Activated naive CD4-positive, alpha-beta T cell treated with anti-CD3 and anti-CD28 coated beads, Interleukin-2, amount 10 ng/mL, durations not matched to agents 7 days and 5 days (primary cell): ENCODE measurements at regions not wholly inside any gene's neighbourhood (a gene's known extent, or its start where the extent isn't known, plus 50 kb on each side); places are given as distances from the start of the nearest gene placed in this dataset.
"Not testable (repeated sequence)": the region's sequence is repeated elsewhere in the genome, so short reads cannot be mapped to it uniquely, and the experiment has no call there.

Source experiments
- CTCF ChIA-PET: fragments of 350-600 bp; sonication (Branson Sonifier 250); formaldehyde crosslinking; loops from one replicate; lab custom pipeline; 2021; ENCODE audit warnings: antibody characterized with exemption; lab: Charles Lee
- DNase-seq: peaks from one replicate; pipeline ENCODE4 v3.0.0-alpha.2; 2020
- H3K27ac Mint-ChIP-seq: one replicate; pipeline ENCODE4 v1.8.0; 2021; ENCODE audit warnings: mild to moderate bottlenecking, moderate library complexity, mixed read lengths
- H3K27me3 Mint-ChIP-seq: one replicate; pipeline ENCODE4 v1.8.0; 2021; ENCODE audit warnings: mild to moderate bottlenecking, mixed read lengths
- H3K36me3 Mint-ChIP-seq: one replicate; pipeline ENCODE4 v1.8.0; 2021; ENCODE audit warnings: mixed read lengths
- H3K4me1 Mint-ChIP-seq: one replicate; pipeline ENCODE4 v1.8.0; 2021; ENCODE audit warnings: mixed read lengths
- H3K4me3 Mint-ChIP-seq: one replicate; pipeline ENCODE4 v1.8.0; 2021; ENCODE audit warnings: mild to moderate bottlenecking, moderate library complexity, mixed read lengths
- H3K9me3 Mint-ChIP-seq: one replicate; pipeline ENCODE4 v1.8.0; 2021; ENCODE audit warnings: mixed read lengths

DNA sequence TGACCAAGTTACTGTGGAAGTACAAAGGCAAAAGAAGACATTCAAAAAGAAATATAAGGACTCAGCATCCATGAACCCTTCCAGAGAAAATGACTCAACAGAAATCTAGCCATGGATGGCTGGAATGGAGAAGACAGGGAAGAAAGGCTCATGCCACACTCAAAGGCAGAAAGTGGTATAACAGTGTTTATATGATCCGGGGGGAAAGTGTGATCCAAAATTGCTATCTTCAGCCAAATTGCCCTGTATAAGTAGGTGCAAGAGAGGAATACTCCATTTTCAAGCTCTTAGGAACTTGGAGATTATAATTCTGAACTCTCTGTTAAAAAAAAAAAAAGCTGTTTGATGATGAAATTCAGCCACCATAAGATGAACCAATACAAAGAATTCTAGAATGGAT lies 81.8 kb upstream of the TENM4 start:
- no peak overlapping the region for H3K27ac Mint-ChIP-seq
- CTCF ChIA-PET = no interaction called here
- H3K27me3 Mint-ChIP-seq = no peaks in the 10 kb centered on the region

DNA sequence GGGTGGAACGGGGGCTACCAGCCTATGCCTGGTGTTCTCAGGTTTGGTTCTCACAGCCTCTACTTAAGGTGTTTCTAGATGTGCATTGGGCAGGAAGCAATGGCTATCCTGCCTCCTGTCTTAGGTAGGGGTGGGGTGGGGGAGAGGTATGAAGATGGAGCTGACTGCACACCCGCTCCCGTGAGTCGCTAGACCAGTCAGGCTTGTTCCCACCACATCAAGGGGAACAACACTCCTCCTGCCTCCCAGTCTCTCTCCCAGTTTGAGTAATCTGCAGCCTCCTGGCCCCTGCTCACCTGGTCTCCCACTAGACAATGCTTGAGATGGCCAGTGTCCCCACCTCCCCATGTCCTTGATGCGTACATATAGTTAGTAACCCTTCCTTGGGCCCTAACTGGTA lies 79.3 kb upstream of the TENM4 start:
- CTCF ChIA-PET = no interaction called here
- Mint-ChIP-seq H3K27ac (no peak overlapping the region), H3K36me3 (no peaks in the 10 kb centered on the region), H3K27me3 (no peaks in the 10 kb centered on the region), H3K9me3 (peaks cover 8% of the 10 kb centered on the region), H3K4me1 (no peaks in the 10 kb centered on the region), H3K4me3 (no peak overlapping the region)
- no peak for DNase-seq

More for the DNA sequence above, 81.8 kb upstream of the TENM4 start:
- Mint-ChIP-seq H3K9me3 (peaks cover 8% of the 10 kb centered on the region), H3K4me3 (no peak overlapping the region), H3K4me1 (no peaks in the 10 kb centered on the region), H3K36me3 (no peaks in the 10 kb centered on the region)
- DNase-seq = no peak

DNA sequence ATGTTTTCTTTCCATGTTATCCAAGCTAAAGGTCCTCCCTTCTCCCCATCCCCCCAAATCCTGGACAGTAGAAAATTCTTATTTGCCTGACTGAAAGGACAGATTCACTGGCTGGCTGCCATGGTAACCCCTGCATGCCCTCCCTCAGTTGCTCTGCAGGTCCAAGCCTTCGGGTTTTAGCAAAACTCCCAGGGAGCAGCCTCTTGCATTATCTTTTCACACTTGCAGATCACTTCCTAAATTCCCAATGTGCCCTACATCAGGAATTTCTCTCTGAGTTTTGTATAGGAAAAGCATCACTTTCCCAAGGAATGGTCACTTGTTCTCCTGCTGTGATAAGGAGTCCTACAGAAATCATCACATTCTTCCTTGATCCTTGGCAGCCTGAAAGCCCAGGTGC lies 75.0 kb upstream of the TENM4 start:
- no peaks in the 10 kb centered on the region for H3K36me3 Mint-ChIP-seq
- no peak for DNase-seq
- H3K27ac Mint-ChIP-seq = no peak overlapping the region
- H3K9me3 Mint-ChIP-seq = peaks cover 2% of the 10 kb centered on the region
- CTCF ChIA-PET = no interaction called here
- no peaks in the 10 kb centered on the region for H3K27me3 Mint-ChIP-seq
- no peak overlapping the region for H3K4me3 Mint-ChIP-seq
- no peaks in the 10 kb centered on the region for H3K4me1 Mint-ChIP-seq

DNA sequence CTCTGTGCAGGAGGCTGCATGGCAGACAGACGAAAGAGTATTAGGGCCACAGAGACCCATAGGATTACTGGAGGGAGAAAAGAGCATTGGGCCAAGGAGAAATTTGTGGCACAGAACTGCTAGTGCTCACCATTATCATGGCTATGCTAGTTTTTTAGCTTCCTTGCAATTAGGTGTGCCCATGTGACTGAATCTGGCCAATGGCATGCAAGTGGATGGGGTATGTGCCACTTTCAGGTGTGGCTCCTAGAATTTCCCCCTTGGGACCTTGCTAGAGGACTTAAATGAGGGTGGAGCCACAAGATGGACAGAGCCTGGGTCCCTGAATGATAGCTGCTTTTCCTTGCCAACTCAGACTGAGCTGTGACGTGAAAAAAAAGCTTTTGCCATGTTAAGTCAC lies 73.9 kb upstream of the TENM4 start:
- CTCF ChIA-PET = no interaction called here
- H3K9me3 Mint-ChIP-seq = peaks cover under 1% of the 10 kb centered on the region
- H3K27me3 Mint-ChIP-seq = no peaks in the 10 kb centered on the region
- no peak for DNase-seq
- H3K4me3 Mint-ChIP-seq = no peak overlapping the region
- H3K36me3 Mint-ChIP-seq = no peaks in the 10 kb centered on the region
- H3K4me1 Mint-ChIP-seq = no peaks in the 10 kb centered on the region
- no peak overlapping the region for H3K27ac Mint-ChIP-seq

DNA sequence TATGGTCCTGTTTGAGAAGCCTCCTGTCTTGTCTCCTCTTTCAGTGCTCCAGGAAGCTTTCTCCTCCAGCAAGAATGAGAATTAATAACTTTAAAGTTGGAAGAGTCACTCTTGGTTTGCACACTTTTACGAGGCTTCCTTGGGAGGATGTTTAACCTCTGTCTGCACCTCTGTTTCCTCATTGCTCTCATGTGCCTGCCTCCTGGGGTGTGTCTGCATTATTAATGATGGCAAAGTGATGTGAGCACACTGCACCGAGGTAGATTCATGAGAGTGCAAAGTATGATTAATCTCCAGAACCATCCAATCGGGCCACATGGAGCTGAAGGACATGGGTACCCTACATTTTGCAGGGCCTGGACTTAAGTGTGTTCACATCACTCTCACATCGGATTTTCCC lies 73.5 kb upstream of the TENM4 start:
- Mint-ChIP-seq H3K4me3 (no peak overlapping the region), H3K9me3 (no peaks in the 10 kb centered on the region), H3K4me1 (no peaks in the 10 kb centered on the region), H3K27me3 (no peaks in the 10 kb centered on the region), H3K27ac (no peak overlapping the region), H3K36me3 (no peaks in the 10 kb centered on the region)
- DNase-seq = no peak
- CTCF ChIA-PET = no interaction called here

DNA sequence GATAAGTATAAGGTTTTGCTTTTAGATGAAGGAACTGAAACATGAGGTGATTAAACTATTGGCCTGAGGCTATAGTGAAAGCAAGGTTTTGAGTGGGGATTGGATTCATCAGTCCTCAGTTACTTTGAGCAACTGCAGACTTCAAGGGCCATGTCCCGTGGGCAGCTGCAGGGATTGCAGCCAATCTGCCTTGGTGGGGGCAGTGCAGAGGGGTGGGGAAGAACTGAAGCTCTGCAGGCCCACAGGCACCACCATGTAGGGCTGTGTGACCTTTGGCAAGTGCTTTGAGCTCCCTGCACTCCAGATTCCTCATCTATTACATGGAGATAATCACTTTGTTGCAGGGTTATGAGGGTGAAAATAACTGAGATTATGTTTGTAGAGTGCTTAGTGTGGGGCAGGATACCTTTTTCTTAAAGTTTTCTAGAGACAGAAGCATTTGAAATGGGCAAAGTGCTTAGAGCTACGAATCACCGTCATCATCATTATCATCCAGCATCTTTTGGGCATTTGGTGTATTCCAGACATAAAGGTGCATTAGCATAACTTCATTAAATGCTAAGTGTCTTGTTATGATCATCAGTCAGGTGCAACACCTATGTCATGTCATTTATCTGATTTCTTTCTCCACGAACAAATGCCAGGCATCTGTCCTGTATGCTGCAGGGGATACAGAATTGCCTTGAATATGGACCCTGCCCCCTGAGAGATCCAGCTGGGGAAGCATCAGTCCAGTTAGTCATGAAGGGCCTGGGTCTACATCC lies 72.1 kb upstream of the TENM4 start:
- CTCF ChIA-PET = no interaction called here
- no peaks in the 10 kb centered on the region for H3K36me3 Mint-ChIP-seq
- no peak overlapping the region for H3K4me3 Mint-ChIP-seq
- no peaks in the 10 kb centered on the region for H3K27me3 Mint-ChIP-seq
- no peaks in the 10 kb centered on the region for H3K4me1 Mint-ChIP-seq
- no peak overlapping the region for H3K27ac Mint-ChIP-seq
- DNase-seq = no peak
- H3K9me3 Mint-ChIP-seq = no peaks in the 10 kb centered on the region

DNA sequence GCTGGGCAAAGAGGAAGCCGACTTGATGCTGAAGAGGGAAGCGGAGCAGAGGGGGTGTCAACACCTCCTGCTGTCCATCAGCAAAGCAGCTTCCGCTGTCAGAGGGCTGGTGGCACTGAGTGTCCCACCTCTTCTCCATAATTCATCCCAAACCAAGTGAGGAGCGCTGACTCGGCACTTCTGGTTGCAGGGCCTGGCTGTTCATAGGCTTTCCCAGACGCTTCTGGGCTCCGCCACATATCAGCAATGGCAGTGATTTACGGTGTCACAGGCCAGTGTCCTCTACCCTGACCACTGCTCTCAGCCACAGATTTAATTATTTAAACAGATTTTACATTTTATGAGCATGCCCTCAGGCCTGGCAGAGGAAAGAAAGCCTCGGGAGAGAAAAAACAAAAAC lies 70.1 kb upstream of the TENM4 start:
- H3K9me3 Mint-ChIP-seq = no peaks in the 10 kb centered on the region
- CTCF ChIA-PET = no interaction called here

DNA sequence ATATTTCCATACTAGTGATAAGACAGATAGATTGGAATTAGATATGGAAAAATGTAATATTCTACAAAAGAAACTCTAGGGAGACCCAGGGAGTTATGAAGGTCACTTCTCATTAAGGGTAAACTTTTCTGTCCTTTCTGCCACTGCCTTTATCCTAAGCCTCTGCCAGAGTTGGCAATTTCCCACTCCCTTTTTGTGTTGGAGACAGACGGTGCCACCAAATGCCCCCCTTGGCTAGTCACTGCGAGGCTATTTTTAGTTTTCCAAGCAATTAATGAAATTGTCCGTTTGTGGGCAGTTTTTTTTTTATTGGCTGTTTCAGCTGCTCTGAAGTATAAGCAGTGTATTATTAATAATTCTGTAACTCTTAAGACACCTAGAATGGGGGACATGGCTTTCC lies 67.6 kb upstream of the TENM4 start:
- Mint-ChIP-seq H3K9me3 (no peaks in the 10 kb centered on the region), H3K36me3 (no peaks in the 10 kb centered on the region), H3K27ac (no peak overlapping the region), H3K27me3 (no peaks in the 10 kb centered on the region), H3K4me1 (no peaks in the 10 kb centered on the region), H3K4me3 (no peak overlapping the region)
- CTCF ChIA-PET = no interaction called here
- no peak for DNase-seq

More for the DNA sequence above, 70.1 kb upstream of the TENM4 start:
- no peaks in the 10 kb centered on the region for H3K4me1 Mint-ChIP-seq
- H3K36me3 Mint-ChIP-seq = no peaks in the 10 kb centered on the region
- H3K4me3 Mint-ChIP-seq = no peak overlapping the region
- no peaks in the 10 kb centered on the region for H3K27me3 Mint-ChIP-seq
- H3K27ac Mint-ChIP-seq = no peak overlapping the region
- no peak for DNase-seq

- no peak for DNase-seq
- H3K27me3 Mint-ChIP-seq = no peaks in the 10 kb centered on the region
- no peaks in the 10 kb centered on the region for H3K36me3 Mint-ChIP-seq
- no peaks in the 10 kb centered on the region for H3K4me1 Mint-ChIP-seq
- H3K27ac Mint-ChIP-seq = no peak overlapping the region
- no peaks in the 10 kb centered on the region for H3K9me3 Mint-ChIP-seq
- no peak overlapping the region for H3K4me3 Mint-ChIP-seq
- CTCF ChIA-PET = no interaction called here
These were observed 66.9 kb upstream of the TENM4 start for GRCh38 chr11:79507706-79508105.

- Mint-ChIP-seq H3K27ac (no peak overlapping the region), H3K4me3 (no peak overlapping the region), H3K9me3 (no peaks in the 10 kb centered on the region), H3K4me1 (no peaks in the 10 kb centered on the region), H3K27me3 (no peaks in the 10 kb centered on the region), H3K36me3 (no peaks in the 10 kb centered on the region)
- CTCF ChIA-PET = no interaction called here
- no peak for DNase-seq
These were observed 66.0 kb upstream of the TENM4 start for GRCh38 chr11:79506734-79507344.

- no peak overlapping the region for H3K27ac Mint-ChIP-seq
- no peak overlapping the region for H3K4me3 Mint-ChIP-seq
- H3K36me3 Mint-ChIP-seq = no peaks in the 10 kb centered on the region
- H3K27me3 Mint-ChIP-seq = no peaks in the 10 kb centered on the region
- no peaks in the 10 kb centered on the region for H3K9me3 Mint-ChIP-seq
- CTCF ChIA-PET = no interaction called here
- no peak for DNase-seq
- no peaks in the 10 kb centered on the region for H3K4me1 Mint-ChIP-seq
These were observed 65.3 kb upstream of the TENM4 start for GRCh38 chr11:79506124-79506523.

GRCh38 chr11:79503028-79503427 lies 62.2 kb upstream of the TENM4 start:
- no peaks in the 10 kb centered on the region for H3K27me3 Mint-ChIP-seq
- no peak overlapping the region for H3K4me3 Mint-ChIP-seq
- CTCF ChIA-PET = interaction anchor here (1.2 to 1.5 kb wide), 2 partner anchors 8 to 10 kb away, joined by 3 to 4 read pairs; no protein-coding TSS in a partner anchor
- H3K27ac Mint-ChIP-seq = no peak overlapping the region
- no peaks in the 10 kb centered on the region for H3K4me1 Mint-ChIP-seq
- peaks cover 3% of the 10 kb centered on the region for H3K9me3 Mint-ChIP-seq
- no peaks in the 10 kb centered on the region for H3K36me3 Mint-ChIP-seq
- no peak for DNase-seq

DNA sequence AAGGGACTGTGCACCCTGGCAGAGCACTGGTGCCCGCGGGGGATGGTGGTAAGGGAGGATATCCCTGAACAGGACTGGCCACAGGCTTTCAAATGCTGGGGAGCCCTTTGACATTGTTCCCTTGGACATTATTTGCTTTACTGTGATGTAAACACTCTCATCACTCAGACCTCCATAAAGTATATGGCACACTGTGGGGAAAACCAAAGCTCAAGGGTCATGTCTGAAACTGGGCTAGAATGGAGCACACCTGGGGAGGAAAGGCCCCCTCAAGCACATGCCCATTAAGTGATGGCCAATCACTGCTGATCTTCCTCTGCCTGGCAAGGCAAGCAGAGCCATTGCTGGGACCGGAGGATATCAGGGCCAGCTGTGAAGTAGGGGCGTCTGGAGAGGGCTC lies 60.9 kb upstream of the TENM4 start:
- DNase-seq = no peak
- CTCF ChIA-PET = no interaction called here
- H3K9me3 Mint-ChIP-seq = peaks cover 3% of the 10 kb centered on the region
- no peaks in the 10 kb centered on the region for H3K4me1 Mint-ChIP-seq
- no peaks in the 10 kb centered on the region for H3K36me3 Mint-ChIP-seq
- H3K4me3 Mint-ChIP-seq = no peak overlapping the region
- no peak overlapping the region for H3K27ac Mint-ChIP-seq
- H3K27me3 Mint-ChIP-seq = no peaks in the 10 kb centered on the region

- CTCF ChIA-PET, DNase-seq, H3K4me3 Mint-ChIP-seq, H3K9me3 Mint-ChIP-seq, H3K36me3 Mint-ChIP-seq, H3K27me3 Mint-ChIP-seq, H3K27ac Mint-ChIP-seq, H3K4me1 Mint-ChIP-seq: not testable (repeated sequence)
These were observed 59.1 kb upstream of the TENM4 start for GRCh38 chr11:79499929-79500328.

GRCh38 chr11:79498667-79499066 lies 57.8 kb upstream of the TENM4 start:
- Mint-ChIP-seq H3K27ac (no peak overlapping the region), H3K9me3 (peaks cover 3% of the 10 kb centered on the region), H3K4me1 (no peaks in the 10 kb centered on the region), H3K36me3 (no peaks in the 10 kb centered on the region), H3K27me3 (no peaks in the 10 kb centered on the region), H3K4me3 (no peak overlapping the region)
- CTCF ChIA-PET = no interaction called here
- DNase-seq = no peak
